Activated CD4-positive, alpha-beta T cell treated with anti-CD3 and anti-CD28 coated beads for 24 hours (primary cell): ENCODE measurements at regions not wholly inside any gene's neighbourhood (a gene's known extent, or its start where the extent isn't known, plus 50 kb on each side); places are given as distances from the start of the nearest gene placed in this dataset.
"Not testable (repeated sequence)": the region's sequence is repeated elsewhere in the genome, so short reads cannot be mapped to it uniquely, and the experiment has no call there.

ENCODE experiments used
- DNase-seq, 2 donors: peaks; one replicate each; pipeline ENCODE4 v3.0.0-alpha.2; 2020; ENCODE audit warnings: low read depth in 2 of 2

DNA sequence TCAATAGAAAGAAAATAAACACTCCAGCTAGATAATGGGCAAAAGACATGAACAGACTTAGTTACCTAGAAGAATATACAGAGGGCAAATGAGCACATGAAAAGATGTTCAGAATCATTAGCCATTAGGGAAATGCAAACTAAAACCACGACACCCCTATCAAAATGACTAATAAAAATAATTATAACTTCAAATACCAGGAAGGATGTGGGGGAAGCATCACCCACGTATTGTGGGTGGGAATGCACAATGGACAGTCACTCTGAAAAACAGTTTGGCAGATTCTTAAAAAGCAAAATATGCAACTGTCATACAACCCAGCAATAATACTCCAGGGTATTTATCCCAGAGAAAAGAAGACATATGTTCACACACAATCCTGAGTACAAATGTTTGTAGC lies 92.6 kb downstream of the DLL1 start:
- no peak for DNase-seq

DNA sequence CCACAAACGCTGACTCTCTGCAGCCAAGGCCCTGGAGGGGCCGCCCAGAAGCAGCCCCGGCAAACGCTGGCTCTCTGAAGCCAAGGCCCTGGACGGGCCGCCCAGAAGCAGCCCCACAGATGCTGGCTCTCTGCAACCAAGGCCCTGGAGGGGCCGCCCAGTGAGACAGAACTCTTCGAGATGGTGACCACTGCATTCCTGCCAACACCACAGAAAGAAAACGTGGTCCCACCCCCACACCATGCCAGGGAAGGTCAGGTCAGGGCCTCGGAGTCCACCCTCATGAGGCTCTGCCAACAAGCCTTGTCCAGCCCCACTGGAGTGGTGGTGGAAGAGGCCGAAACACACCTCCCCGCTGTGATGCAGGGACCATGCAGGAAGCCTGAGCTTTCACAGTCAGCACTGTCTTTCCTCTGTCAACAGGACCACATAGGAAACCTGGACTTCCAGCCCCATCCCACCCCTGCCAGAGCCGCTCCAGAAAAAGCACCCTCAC lies 97.5 kb downstream of the DLL1 start:
- DNase-seq = no peak

DNA sequence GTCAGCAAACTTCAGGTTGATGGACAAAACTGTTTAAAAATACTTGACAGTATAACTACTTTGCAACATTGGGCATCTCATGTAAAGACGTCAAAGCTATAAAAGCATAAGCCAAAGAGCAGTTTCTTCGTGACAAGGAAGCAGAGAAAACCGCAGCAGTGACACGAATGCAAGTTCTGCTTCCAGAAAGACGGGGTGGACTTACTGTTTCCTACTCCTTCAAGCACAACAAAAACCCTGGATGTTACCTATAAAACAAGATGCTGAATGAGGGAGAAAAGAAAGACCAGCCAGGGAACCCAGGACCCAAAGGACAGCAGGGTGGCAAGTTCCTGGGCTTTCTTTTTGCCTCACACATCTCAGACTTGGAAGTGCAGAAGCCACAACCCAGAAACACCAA lies 98.0 kb downstream of the DLL1 start:
- no peak for DNase-seq

DNA sequence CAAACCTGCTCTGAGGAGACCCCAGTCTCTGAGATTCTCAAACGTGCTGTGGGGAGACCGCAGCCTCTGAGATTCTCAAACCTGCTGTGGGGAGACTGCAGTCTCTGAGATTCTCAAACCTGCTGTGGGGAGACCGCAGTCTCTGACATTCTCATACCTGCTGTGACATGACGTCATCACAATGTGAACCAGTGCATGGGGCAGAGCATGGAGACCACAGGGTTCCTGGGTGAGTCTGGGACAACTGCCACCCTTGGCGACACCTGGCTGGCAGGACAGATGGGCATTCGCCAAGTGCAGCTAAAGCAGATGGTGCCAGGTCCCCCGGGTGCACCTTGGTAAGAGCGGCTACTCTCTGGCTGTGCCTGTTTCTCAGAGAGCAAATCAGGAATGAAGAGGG lies 98.8 kb downstream of the DLL1 start:
- DNase-seq = not testable (repeated sequence)

DNA sequence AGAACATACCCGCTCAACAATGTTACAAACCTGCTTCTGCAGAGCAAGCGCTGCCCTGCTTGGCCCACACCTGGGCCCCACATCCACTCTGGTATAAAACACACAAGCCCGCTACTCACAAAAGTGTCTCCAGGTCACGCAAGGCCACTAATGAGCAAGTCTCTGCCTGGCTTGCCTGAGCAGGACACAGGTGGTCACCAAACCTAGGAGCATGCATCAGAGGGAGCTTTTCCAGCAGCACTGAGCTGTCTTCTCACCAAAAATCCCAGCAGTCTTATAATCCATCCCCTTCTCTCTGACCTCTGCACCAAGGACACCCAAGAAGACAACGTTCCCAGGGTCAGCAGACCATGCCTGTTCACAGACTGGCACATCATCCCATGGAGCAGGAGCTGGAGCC lies 100.8 kb downstream of the DLL1 start:
- no peak for DNase-seq

DNA sequence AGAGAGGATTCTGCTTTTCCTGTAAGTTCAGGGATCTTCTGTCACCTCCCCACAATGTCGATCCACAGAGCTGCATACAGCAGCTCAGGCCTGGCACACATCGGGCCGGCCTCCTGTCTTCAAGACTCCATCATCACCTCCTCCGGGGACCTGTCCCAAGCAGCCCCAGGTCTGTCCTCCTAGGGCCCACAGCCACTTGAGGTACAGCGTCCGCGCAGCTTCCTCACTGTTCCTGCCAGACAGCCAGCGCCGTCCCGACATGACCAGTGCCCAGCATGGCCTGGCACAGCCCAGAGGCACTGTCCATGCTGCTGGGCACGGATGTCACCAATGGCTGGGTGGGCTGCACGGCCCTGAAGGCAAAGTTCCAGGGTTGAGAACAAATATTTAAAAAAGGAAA lies 101.6 kb downstream of the DLL1 start:
- no peak for DNase-seq

DNA sequence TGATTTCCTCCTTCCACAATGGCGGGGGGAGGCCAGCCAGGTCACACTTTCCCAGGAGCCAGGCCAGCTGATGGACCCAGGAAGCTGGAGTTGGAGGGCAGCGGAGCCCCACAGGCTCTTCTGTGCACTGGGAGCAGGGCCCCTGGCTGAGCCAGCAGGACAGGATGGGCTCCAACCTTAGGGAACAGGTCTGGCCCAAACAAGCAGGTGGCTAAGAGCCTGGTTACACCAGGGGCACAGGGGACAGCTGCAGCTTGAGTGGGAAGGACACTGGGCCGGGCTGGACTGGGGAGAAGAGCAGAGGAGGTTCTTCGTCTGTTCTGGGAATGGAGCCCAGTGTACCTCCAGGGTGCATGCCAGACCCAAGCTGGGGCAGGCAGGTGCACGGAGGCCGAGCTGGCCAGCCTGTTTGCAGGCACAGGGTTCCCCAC lies 102.3 kb downstream of the DLL1 start:
- no peak for DNase-seq

DNA sequence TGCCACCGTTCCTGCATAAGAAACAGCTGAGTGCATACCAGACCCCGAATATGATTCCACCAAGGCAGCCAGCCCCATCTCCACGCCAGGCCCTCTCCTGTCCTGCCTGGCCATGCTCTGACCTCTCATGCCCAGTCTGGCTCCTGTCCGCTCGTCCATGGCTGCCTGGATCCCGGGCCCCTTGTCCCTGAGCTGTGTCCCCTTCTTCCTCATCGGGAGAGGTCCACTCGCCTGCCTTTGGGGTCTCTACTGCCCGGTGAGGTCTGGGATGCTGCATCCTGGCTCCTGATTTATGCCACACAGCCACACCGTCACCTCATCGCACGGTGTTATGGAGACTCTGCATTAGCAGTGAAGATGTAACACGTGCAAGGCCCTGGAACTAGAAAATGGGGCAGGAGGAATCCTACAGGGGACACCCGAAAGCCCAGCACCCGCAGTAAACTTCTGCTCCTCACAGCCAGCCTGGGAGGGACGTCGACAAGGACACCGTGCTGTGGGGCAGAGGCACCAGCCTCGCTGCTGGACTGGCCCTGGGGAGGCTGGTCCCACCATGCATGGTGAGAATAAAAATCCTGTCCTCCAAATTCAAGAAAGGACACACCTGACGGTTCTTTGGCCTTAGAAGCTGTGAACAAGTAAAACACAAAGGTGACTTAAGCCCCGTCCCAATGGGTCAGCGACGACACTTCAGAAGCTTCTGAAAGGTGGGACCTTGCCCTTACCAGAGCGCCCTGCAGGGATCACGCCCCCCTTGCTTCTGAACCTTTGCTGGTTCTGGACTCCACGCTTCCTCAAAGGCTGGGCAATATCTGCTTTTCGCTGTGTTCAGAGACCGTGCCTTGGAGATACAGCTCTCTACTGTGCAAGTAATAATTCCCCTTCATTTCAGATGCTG lies 103.0 kb downstream of the DLL1 start:
- no peak for DNase-seq

DNA sequence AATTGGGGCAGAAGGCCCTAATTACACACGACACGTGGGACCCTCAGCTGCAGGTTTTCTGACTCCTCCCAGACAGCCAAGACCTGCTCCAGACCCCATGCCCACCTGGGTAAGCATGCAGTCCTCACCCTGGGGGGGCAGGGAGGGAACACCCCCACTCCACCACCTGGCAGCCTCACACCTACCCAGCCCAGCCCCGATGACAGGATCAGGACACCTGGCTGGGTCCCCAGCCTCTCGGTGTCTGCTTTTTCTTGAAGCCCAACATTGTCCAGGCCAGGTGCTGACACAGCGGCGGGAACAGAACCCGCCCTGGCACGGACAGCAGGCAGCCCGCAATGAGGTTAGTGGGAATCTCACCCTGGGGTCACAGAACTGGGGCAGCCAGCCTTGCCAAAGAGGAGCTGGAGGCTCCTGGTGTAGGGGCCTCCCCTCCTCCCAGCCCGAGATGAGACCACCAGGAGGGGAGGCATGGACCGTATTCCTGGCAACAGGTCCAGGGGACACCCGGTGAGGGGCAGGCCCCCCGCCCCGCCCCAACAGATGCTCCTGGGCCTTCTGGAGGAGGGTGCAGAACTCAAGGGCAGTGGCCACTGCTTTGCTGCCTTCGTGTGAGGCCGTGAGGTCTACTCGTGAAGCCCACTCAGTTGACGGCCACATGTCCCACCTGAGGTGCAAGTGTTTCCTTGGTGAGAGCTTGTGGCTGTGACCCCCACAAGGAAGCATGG lies 103.8 kb downstream of the DLL1 start:
- no peak for DNase-seq

DNA sequence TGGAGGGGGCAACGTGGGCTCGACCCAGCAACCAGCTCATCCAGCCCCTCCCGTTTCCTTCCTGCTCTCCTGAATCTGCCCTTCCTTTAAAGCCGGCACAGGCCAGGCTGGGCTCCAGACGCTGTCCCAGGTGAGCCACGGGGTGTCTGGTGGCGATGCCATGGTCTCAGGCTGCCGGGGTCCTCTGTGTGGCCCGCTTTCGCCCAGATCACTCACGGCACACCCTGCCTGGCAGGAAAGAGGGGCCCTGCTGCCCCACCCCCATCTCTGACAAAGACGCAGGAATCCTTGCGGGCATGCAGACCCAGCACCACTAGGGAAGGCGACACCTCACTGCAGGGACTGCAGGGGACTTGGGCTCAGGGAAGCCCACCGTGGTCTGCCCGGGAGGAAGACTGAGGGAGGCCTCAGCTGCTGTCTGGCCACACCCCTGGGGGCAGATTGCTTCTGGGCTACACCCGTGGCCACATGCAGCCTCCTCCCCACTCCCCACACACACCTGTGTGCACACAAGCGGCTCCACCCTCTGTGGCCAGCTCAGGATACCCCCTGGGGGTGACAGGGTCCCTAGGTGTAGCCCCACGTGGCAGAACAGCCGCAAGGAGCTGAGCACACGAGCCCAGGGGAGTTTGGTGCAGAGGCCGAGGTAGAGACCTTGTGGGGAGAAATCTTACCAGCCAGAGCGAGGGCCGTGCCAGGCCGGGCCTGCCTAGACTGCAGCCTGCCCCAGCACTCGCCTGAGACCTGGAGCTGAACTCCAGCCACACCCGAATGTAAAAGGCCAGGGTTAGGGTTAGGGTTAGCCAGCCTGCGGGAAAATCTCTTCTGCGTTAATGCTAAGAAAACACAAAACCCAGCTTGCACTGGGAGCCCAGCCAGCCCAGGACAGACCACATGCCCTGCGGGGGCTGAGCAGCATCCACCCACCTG lies 104.6 kb downstream of the DLL1 start:
- no peak for DNase-seq

DNA sequence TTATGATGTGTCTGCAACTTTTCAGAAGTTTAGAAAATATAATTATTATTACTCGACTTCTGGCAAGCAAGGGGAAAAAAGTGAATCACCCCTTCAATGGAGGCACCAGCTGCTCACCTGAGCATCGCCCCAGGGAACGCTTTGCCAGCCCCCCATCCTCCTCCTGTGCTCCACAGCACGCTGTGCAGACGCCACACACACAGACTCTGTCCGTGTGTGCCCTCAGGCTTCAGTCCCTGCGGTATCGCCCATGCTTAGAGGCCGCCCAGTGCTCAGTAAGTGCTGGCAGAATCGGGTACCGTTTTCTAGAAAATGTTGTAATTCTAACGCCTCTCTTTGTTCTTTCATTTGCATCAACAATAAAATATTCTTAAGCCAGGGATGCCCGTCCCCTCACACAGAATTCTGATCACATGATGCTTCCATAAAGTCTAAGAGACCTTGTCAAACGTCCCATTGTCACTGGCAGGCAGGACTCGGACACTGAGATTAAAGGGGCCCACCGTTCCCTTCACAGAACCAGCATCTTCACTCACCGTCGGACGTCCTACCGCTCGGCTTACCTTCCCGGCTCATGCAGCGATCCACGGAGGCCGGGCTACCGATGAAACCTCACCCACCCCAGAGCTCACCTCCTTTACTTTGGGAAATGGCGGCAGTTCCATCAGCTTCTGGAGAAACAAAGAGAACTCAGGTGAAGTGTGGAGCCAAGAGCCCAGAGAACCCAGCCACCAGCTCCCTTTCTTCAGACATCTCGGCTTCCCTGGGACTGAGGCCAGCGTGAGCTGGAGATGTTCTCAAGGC lies 105.5 kb downstream of the DLL1 start:
- no peak for DNase-seq

DNA sequence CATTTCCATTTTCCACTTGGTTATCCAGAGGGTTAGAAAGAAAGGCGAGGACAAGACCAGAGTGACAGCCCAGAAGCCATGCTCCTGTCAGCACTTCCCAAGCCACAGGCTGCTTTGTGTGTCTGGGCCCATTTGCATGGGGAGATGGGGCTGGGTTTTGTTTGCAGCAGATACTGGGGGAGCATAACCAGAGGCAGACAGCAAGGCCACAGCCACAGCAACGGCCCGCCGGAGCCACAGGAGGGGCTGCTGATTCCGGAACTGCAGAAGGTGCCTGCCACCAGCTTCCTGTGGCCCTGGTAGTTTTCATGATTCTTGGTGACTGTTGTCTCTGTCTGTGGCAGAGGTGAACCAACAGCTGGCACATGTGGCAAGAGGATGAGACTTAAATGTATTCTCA lies 106.6 kb downstream of the DLL1 start:
- no peak for DNase-seq

DNA sequence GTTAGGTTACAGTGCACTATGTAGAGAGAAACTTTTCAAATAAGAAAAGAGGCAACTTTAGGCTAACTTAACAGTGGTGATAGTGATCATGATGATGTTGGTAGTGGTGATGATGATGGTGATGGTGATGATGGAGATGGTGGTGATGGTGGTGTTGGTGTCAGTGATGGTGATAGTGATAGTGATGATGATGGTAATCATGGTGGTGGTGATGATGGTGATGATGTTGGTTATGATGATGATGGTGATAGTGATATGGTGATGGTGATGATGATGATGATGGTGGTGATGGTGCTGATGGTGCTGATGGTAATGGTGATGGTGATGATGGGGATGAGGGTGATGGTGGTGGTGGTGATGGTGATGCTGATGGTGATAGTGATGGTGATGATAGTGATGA lies 107.4 kb downstream of the DLL1 start:
- no peak for DNase-seq

DNA sequence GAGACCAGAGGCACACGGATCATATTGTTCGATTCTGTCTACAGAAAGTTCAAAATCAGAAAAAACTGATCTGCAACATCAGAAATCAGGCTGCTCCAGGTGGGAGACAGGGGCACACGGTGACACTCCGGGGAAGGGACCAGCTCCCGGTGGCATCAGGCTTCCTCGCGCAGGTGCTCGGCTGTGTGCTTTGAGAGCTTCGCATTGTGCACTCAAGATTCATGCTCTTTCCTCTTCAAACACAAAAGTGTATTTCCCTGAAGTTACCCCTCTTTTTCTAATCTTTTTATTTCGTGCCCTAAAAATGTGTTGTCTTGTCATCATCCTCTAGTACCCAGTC lies 108.1 kb downstream of the DLL1 start:
- no peak for DNase-seq

DNA sequence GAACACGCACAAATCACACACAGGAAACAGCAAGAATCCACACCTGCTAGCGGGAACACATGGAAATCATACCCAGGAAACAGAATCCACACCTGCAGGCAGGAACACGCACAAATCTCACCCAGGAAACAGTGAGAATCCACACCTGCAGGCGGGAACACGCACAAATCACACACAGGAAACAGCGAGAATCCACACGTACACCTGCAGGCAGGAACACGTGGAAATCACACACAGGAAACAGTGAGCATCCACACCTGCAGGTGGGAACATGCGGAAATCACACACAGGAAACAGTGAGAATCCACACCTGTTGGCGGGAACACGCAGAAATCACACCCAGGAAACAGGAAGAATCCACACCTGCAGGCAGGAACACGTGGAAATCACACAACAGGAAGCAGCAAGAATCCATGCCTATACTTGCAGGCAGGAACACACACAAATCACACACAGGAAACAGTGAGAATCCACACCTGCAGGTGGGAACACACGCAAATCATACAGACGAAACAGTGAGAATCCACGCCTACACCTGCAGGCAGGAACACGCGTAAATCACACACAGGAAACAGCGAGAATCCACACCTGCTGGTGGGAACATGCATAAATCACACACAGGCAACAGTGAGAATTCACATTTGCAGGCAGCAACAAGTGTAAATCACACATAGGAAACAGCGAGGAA lies 108.6 kb downstream of the DLL1 start:
- no peak for DNase-seq

DNA sequence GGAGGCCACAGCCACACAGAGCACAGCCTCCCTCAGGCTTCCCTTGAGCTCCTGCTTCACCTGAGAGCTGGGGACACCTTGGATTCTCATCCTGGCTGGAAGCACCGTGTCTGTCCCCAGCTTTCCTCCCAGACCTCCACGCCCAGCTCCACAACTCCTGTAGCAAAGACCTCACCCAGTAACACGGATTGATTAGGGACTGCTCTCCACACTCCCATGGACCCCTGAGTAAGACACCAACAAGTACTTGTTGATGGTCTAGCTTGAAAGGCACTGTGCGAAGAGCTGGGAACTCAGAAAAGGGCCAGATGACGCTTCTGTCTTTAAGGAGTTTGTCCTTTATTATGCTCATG lies 109.6 kb downstream of the DLL1 start:
- DNase-seq = no peak

DNA sequence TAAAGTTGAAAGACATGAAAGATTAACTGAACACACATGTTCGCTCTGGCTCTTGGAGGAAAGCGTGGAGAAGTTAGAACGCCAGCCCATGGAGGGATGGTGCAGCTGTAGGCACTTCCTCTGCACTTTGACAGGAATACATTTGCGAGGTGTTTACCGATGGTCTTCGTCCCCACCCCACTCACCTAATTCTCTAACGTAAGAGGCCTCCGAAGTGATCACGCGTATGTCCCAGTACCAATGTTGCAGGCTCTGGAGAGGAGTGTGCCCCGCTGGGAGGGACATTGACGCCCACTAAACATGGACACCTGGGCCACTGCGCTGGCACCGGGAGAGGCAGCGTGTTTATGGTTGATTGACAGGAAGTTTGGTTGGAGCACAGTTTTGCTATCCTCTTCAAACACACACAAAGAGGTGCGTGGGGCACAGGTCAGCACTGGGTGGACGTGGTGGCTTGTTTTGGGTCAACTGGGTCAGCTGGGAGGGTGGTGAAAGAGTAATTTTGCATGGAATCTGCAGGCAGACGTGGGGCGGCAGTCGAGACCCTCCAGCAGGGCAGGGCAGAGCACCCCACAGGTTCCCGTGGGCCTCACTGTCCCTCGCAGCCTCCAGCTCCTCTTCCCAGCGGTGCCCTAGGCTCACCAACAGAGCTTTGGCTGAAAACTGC lies 110.1 kb downstream of the DLL1 start:
- no peak for DNase-seq

DNA sequence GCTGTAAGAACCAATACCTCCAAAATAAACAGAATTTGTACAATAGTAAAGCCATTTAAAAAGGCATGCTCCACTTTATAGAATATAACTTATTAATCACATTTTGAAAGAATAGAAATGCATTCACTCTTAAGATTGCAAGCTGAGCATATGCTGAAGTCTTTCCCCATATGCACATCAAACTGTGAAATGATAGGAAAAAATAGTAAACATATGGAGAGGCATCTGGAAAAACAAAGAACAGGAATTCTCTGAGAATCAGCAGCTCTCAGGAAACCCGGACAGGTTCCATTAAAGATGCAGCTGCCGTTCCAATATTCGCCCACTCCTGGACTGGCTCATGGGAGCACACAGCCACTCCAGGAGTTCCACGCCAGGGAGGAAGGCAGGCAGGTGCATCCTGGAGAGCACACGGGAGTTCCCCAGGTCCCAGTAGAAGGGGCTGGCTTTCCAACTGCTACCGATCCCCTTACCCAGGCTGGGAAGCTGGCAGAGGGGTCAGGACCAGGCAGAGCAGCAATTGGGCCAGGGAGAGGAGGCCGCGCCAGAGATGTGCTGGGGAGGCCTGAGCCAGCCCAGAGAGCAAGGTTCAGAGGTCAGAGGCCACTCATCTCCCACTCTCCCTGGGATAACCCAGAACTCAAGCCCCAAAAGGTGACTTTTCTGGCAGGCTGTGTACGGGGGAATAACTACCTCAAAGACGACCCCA lies 111.1 kb downstream of the DLL1 start:
- no peak for DNase-seq
